ENCODE measurements at regions not wholly inside any gene's neighbourhood (a gene's known extent, or its start where the extent isn't known, plus 50 kb on each side); places are given as distances from the start of the nearest gene placed in this dataset.
A peak's percentile ranks its signal among the peaks of the same experiment; 100 is the strongest.

- no peak for DNase-seq
Observed at GRCh38 chr15:26374806-26375205, 398.1 kb downstream of the GABRB3 start.

GRCh38 chr15:26372706-26373105 lies 400.2 kb downstream of the GABRB3 start:
- no peak for DNase-seq

DNA sequence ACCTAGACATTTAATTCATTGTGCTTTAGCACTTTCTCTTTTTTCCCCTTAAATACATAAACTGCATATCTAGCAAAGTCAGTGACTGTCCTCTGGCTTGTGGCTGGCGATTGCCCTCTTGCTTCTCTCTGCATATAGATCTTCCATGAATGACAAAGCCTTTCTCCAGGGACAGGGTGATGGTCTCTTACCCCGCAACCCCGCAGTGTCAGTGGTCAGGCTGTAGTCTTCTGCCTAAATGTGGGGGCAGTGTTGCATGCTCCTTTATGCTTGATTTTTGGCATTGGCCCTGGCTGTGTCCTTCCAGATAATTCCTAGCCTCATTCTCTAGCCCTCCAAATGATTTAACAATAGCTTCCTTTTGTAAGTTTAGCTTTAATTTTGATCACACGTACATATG lies 407.8 kb downstream of the GABRB3 start:
- no peak for DNase-seq

- no peak for DNase-seq
Observed at GRCh38 chr15:26359855-26360254, 413.0 kb downstream of the GABRB3 start.

GRCh38 chr15:26358708-26359107 lies 414.2 kb downstream of the GABRB3 start:
- no peak for DNase-seq

DNA sequence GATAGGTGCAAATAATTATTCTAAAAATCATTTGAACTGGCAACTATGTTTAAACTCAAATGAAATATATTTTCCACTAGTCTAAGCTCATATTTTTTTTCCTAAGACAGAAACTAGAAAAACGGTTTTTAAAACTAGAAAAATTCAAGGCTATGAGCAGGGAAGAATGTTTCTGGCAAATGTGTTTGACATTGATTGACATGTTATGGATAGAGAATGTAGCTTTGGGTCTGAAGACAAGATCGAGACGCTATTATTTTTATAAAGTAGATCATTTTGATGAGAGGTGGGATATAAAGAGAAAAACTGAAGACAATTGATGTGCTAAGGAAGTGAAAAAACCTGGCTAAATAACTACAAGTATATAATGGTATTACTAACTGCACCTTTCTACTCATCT lies 415.2 kb downstream of the GABRB3 start:
- DNase-seq: no peak

- DNase-seq: no peak
Observed at GRCh38 chr15:26355472-26356074, 417.3 kb downstream of the GABRB3 start.

- no peak for DNase-seq
Observed at GRCh38 chr15:26352909-26353308, 420.0 kb downstream of the GABRB3 start.

DNA sequence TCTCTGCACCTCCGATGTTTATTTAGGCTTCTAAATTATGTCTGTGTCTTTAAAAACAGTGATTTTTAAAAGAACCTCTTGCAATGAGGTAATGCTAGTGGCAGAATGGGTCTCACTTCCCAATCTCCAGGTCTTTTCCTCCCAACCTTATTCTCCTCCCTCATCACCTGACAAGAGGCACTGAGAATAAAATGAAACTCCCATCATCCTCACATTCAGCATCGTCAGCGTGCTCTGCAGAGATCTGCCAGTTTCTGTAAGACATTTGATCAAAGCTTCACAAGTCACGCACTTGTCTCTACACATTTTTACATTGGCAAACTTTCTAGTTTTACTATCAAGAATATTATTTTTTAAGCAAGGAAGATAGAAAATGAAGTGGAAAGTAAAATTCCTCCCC lies 420.5 kb downstream of the GABRB3 start:
- no peak for DNase-seq

GRCh38 chr15:26325495-26325894 lies 447.4 kb downstream of the GABRB3 start:
- no peak for DNase-seq

DNA sequence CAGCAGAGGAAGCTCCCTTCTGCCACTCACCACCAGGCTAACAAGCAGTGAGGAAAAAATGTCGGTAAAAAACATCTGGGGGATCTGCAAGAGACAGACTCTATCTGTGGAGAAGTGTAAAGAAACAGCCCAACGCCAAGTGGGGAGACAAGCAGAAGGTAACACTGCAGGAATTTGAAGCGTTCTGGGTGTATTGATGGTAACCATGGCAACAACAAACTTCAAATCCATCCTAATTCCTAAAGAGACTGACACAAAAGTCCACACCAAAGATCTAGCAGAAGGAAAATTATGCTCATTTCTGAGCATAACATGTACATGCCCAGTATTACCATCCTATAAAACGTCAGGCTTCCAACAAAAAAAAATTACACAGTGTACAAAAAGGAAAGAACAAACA lies 449.3 kb downstream of the GABRB3 start:
- DNase-seq: no peak

DNA sequence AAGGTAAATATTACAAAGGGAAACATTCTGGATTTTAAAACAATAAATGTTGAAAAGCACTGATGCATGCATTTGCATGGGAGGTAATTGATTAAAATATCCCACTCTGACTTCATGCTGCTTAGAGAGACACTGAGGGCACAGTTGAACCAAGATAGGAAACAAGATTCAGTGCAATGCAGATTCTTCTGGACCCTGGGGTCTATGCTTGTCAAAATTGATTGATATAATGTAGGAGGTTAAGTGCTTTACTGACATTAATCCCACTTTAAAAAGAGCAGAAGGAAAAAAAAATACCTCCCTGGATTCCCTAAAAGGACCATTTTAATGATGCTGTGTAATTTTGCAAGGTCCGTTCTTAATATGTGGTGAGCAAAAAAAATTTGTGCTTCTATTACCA lies 454.2 kb downstream of the GABRB3 start:
- DNase-seq: no peak

DNA sequence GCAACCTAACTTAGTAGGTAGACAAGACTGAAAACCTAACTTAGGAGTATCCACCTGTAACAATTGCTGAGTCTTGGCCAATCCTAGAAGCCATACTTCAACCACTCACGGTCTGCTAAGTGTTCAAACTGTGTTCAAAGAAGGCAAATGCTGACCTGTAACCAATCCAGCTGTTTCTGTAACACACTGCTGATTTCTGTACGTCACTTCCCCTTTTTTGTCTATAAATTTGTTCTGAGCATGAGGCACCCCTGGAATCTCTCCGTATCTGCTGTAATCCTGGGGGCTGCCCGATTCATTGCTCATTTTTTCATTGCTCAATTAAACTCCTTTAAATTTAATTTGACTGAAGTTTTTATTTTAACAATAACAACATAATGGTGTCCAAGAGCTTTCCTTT lies 451.4 kb upstream of the ATP10A start:
- DNase-seq: no peak

GRCh38 chr15:26311710-26312236 lies 448.6 kb upstream of the ATP10A start:
- no peak for DNase-seq

DNA sequence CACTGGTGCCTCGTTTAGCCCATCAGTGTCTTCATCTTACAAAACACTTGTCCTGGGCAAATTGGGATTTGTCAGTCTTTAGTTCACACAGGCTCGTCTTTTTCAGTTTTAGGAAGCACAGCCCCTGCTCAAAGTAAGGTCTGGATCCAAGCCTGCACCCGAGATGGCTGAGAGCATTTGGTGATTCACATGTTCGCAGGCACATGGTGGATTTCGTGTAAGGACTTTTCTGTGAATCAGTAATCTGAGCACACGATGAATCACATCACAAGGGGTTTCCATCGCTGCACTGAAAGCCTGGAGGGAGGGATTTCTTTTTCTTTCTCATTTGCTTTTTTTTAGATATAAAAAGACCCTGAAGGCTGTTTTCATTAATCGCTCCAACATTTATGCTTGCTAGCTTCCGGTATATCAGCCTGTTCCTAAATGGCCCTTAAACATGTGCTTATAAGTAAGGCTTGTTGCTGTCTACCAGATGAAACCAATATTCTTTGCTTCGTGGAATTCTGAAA lies 435.6 kb upstream of the ATP10A start:
- DNase-seq: no peak

GRCh38 chr15:26298010-26298658 lies 435.0 kb upstream of the ATP10A start:
- no peak for DNase-seq

GRCh38 chr15:26295336-26296085 lies 432.4 kb upstream of the ATP10A start:
- DNase-seq: no peak

GRCh38 chr15:26294059-26294689 lies 431.0 kb upstream of the ATP10A start:
- DNase-seq: peak; percentile 68

- no peak for DNase-seq
Observed at GRCh38 chr15:26287381-26287780, 424.3 kb upstream of the ATP10A start.

- no peak for DNase-seq
Observed at GRCh38 chr15:26280281-26280680, 417.2 kb upstream of the ATP10A start.

- DNase-seq: no peak
Observed at GRCh38 chr15:26261966-26262365, 398.8 kb upstream of the ATP10A start.

DNA sequence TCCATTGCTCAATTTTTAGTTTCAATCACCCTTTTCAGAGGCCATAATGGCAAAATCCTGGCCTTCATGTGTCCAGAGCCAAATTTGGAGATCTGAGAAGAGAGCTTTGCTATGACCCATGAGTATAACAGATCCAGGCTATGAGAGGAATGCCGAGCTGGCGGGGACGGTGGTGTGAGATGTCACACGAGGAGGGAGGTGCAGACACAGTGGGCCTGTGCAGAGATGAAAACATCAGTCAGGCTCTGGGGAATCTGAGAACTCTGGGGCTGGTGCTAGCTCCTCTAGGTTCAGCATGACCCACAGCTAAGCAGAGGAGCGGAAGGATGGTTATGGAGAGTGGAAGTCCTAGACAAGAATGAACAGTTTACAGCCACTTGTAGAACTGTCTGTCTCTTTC lies 398.3 kb upstream of the ATP10A start:
- no peak for DNase-seq

DNA sequence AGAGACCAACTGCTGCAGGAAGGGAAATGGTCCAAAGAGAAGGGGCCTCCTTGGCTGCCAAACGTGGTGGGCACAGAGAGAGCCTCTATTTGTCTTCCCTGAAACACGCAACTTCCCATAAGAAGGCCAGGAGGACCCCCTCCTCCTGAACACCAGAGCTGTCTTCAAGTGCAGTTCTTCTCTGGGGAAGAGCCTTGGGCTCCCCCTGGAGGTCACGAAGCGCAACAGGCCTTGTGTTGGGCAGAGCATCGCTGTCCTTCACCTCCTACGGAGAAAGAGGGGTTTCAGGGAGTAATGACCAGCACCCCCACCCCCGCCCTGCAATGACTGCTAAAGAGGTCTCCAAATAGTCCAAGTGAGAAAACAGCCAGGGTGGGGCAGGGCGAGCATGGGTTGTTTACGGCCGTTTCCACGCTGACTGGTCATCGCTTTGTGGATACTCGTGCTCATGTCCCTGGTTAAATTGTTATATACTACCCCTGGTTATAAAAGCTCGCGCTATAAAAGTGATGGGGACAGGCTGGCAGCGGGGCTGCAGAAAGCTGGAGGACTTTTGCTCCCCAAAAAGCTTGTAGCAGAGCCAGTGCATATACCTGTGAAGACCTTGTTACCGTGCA lies 397.5 kb upstream of the ATP10A start:
- DNase-seq: peak; percentile 69
